ENCODE measurements at regions not wholly inside any gene's neighbourhood (a gene's known extent, or its start where the extent isn't known, plus 50 kb on each side); places are given as distances from the start of the nearest gene placed in this dataset.

DNA sequence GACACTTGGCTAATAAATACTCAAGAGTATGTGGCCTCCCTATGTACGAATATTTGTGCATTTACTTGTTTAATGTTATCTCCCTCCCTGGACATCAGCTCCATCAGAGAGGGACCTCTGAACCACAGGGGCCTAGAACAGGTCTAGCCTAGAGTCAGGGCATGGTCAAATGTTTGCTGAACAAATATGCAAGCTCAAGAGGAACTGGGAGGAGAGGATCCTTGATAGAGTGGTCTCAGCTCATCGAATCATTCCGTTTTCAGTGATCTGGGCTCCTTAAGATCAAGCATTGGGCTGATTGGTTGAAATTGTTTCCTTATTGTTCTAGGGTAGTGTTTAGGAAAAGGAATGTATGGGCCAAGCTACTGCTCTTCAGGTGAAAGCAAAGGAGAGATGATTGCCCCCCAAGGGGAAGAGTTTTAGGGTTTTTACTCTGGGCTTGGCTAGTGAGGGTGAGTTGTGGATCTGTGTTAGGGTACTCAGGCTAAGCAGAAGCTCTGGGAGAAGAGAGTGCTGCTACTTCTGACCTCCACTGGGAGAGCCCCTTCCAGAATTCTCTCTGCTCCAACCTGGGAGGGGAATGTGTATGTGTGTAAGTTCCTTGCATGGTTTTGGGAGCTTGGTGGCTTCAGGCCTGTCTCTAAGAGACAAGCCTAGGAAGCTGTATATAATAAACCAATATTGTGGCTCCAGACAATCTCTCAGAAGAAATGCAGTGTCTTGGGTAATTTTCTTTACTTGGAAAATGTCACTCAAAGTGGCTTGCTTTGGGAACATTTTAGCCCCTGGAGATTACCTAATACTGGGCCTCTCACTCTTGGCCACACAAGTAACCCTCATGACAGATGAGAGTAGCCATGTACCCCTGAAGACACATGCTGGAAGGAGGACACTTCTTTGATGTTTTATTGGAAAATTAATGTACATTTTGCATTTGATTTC, 110.0 kb downstream of the EMX2 start:
- TF ChIP-seq, protein P1, sequence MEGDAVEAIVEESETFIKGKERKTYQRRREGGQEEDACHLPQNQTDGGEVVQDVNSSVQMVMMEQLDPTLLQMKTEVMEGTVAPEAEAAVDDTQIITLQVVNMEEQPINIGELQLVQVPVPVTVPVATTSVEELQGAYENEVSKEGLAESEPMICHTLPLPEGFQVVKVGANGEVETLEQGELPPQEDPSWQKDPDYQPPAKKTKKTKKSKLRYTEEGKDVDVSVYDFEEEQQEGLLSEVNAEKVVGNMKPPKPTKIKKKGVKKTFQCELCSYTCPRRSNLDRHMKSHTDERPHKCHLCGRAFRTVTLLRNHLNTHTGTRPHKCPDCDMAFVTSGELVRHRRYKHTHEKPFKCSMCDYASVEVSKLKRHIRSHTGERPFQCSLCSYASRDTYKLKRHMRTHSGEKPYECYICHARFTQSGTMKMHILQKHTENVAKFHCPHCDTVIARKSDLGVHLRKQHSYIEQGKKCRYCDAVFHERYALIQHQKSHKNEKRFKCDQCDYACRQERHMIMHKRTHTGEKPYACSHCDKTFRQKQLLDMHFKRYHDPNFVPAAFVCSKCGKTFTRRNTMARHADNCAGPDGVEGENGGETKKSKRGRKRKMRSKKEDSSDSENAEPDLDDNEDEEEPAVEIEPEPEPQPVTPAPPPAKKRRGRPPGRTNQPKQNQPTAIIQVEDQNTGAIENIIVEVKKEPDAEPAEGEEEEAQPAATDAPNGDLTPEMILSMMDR (IDR thresholded peaks at IDR 0.05; ENCODE audit: insufficient read depth, missing control alignments), result no peak
- FAIRE-seq (no peak), DNase-seq (ENCODE audit: insufficient read length, low spot score) (no peak)

DNA sequence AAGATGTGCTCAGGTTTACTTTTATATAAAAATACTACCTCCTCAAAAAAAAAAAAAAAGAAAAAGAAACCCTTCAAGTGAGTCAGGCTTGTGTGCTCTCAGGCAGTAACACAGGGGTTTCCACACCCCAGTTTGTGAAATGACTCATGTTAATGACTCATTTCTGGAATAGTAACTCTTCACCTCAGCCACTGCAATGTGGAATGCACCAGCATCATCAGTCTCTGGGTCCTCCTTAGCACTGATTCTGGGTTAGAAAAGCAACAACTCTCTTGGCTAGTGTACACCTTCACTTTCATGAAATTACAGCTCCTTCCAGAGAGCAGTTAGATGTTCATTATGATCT, 110.6 kb downstream of the EMX2 start:
- TF ChIP-seq, protein P1 (IDR thresholded peaks at IDR 0.05; ENCODE audit: insufficient read depth, missing control alignments), result no peak
- FAIRE-seq (no peak), DNase-seq (ENCODE audit: insufficient read length, low spot score) (no peak)

DNA sequence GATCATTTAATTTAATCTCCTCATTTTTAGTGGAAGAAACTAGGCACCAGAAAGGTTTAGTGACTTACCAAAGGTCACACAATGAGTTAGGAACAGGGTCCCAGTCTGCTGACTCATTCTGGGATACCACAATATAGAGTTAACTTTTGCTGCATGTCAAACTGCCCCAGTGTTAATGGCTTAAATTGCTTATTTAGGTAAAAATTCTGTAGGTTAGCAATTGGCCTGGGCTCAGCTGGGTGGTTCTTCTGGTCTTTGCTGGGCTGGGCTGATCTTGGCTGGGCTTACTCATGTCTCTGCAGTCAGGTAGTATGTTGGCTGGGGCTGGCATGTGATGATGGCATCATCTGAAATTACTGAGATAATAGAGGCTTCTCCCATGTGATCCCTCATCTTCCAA, 111.6 kb downstream of the EMX2 start:
- no peak for FAIRE-seq
- TF ChIP-seq, protein P1 (IDR thresholded peaks at IDR 0.05; ENCODE audit: insufficient read depth, missing control alignments), result no peak
- DNase-seq (ENCODE audit: insufficient read length, low spot score), result no peak

DNA sequence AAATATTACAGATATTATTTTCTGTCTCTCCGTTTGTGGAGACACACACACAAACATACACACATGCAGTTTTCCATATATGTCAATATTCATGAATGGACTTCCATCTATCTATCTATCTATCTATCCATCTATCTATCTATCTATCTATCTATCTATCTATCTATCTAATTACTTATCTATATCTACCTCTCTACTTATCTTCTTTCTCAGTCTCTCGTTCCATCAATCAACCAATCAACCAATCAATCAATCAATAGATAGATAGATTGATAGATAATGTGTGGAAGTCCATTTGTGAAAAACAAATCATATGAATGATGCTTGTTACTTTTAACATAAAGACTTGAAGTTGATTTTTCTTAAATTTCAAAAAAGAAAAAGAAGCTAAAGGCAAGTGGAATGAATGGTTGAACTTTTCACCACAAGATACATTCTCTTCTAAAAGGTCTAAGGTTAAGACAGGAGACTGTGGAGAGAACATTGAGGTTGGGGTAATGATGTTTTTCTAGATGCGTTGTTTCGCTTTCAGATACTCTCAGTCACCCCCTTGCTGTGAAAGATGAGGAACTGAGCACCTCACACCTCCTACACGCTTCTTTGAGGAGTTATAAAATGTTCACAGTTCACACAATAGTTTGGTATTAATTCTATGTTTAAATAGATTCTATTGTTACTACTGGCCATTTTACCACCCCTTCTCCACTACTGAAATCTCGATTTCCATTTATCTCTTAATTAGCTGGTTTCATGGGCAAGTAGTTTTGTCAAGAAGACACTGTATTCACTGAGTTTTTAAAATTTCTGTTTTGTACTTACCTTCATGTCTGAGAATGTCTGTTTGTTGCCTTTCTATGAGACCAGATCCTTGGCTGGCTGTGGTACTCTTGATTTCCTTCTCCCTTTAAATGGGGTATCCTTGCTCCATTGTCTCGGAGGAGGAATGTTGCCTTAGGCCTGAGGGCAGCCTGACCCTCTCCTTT, 114.1 kb downstream of the EMX2 start:
- no peak for FAIRE-seq
- TF ChIP-seq, protein P1 (IDR thresholded peaks at IDR 0.05; ENCODE audit: insufficient read depth, missing control alignments), result no peak
- no peak for DNase-seq (ENCODE audit: insufficient read length, low spot score)

DNA sequence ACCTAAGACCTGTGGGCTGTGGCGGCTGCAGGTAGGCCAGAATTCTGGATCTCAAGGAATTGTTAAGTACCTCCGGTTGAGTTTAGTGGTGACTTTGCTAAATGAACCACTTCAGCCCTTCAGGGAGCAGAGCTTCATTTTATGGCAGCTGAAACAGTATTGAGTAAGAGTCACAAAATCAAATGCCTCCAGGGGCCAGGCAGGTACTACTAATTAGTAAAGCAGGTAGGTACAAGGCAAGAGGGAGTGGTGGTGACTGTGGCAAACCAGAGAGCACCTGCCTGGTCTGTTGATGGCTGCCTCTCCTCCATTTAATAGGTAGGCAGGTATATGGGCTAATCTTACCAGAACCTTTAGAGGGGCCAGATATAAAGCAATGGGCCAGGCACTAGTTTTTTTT, 118.8 kb downstream of the EMX2 start:
- no peak for FAIRE-seq

DNA sequence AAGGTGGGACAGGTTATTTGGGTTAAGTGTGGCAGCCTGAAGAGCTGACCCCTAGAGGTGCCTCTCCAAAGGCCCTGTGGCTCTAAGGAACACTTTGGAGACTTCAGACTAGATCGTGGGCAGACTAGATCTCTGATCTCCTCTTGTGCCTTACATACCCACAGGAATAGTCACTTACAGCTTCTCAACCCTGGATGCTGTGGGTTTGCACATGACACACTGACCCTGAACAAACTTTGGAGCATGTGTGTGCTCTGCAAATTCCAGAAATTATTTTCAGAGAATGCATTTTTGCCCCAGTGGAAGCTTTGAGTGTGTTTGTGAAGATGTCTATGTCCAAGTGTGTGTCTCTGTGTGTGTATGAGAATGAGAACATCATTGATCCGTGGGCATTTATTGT, 119.6 kb downstream of the EMX2 start:
- no peak for DNase-seq (ENCODE audit: insufficient read length, low spot score)
- TF ChIP-seq, protein P1 (IDR thresholded peaks at IDR 0.05; ENCODE audit: insufficient read depth, missing control alignments), result no peak
- FAIRE-seq, result no peak

More for the DNA sequence above, 118.8 kb downstream of the EMX2 start:
- DNase-seq (ENCODE audit: insufficient read length, low spot score), result no peak
- TF ChIP-seq, protein P1 (IDR thresholded peaks at IDR 0.05; ENCODE audit: insufficient read depth, missing control alignments), result no peak
